HCT116 (cell line): ENCODE measurements at regions not wholly inside any gene's neighbourhood (a gene's known extent, or its start where the extent isn't known, plus 50 kb on each side); places are given as distances from the start of the nearest gene placed in this dataset.

ENCODE experiments used
- ATAC-seq: fragments of 200-7000 bp; cut with Tn5 transposase; 2 replicates; pipeline ENCODE4 v1.9.1; 2020; ENCODE audit warnings: mild to moderate bottlenecking, moderate library complexity
- BruUV-seq: library from RNA; stranded (reverse); fragments of 400-500 nt; replicated peaks from 2 replicates; lab custom pipeline; 2021; lab: Mats Ljungman, UMichigan
- CTCF ChIA-PET: fragments of 300-600 bp; sonication (Branson Sonifier 250); formaldehyde crosslinking; loops from one replicate; lab custom pipeline; 2021; ENCODE audit warnings: antibody characterized with exemption; lab: Charles Lee
- POLR2A ChIA-PET: fragments of 300-600, 350-600 bp; sonication (Branson Sonifier 250); formaldehyde crosslinking; loops from one replicate; lab custom pipeline; 2021; ENCODE audit warnings: antibody characterized with exemption; lab: Charles Lee
- RAD21 ChIA-PET, 2 experiments: fragments of 300-600 bp; sonication (Branson Sonifier 250); formaldehyde crosslinking; loops; one replicate each; lab custom pipeline; 2023; ENCODE audit warnings: low total read pairs in 2 of 2; ENCODE audit not compliant: uncharacterized antibody in 2 of 2, unreplicated experiment in 2 of 2, low non-redundant PET in 1 of 2; lab: Charles Lee
- DNase-seq: peaks from one replicate; pipeline ENCODE4 v3.0.0-alpha.2; 2010; ENCODE audit warnings: low read depth, low spot score
- H2AFZ ChIP-seq: fragments of 200-600 bp; shearing (Covaris generic), sonication (generic); 2 replicates; pipeline ENCODE4 v1.6.1; 2017; ENCODE audit warnings: low read depth, mixed run types, mixed read lengths, antibody characterized with exemption, low read length; ENCODE audit not compliant: poor library complexity, severe bottlenecking
- H3K27ac ChIP-seq: 2 replicates; pipeline ENCODE4 v1.5.1; 2012; ENCODE audit warnings: low read depth, low read length
- H3K27me3 ChIP-seq: fragments of 200-600 bp; sonication (generic); 2 replicates; pipeline ENCODE4 v1.6.1; 2016; ENCODE audit warnings: mixed run types, low read length, mixed read lengths; ENCODE audit not compliant: insufficient read depth
- H3K36me3 ChIP-seq, 2 experiments: fragments of 200-500 bp in 1 of 2; fragments of 200-600 bp in 1 of 2; sonication (Bioruptor generic) in 1 of 2; sonication (generic) in 1 of 2; 2 replicates each; pipeline versions ENCODE4 v1.5.1 to v1.6.1; 2014 to 2016; ENCODE audit warnings: low read length in 2 of 2, inconsistent platforms in 1 of 2, mixed read lengths in 1 of 2, mixed run types in 1 of 2; ENCODE audit not compliant: insufficient read depth in 2 of 2, control insufficient read depth in 1 of 2
- H3K4me1 ChIP-seq, 2 experiments: fragments of 200-600 bp in 1 of 2; sonication (generic) in 1 of 2; 2 replicates each; pipeline versions ENCODE4 v1.5.1 to v1.6.1; 2012 to 2017; ENCODE audit warnings: low read length in 2 of 2, inconsistent platforms in 1 of 2, mild to moderate bottlenecking in 1 of 2, mixed read lengths in 1 of 2, mixed run types in 1 of 2, moderate library complexity in 1 of 2; ENCODE audit not compliant: insufficient read depth in 2 of 2, control insufficient read depth in 1 of 2
- H3K4me2 ChIP-seq: fragments of 200-600 bp; sonication (generic); 2 replicates; pipeline ENCODE4 v1.6.1; 2017; ENCODE audit warnings: mixed run types, low read length, mixed read lengths
- H3K4me3 ChIP-seq, 2 experiments: fragments of 200-600 bp in 1 of 2; sonication (generic) in 1 of 2; replicated peaks in 1 of 2; 2 replicates each; pipeline ENCODE4 v1.5.1; 2011 to 2016; ENCODE audit warnings: low read length in 2 of 2, control low read depth in 1 of 2, low read depth in 1 of 2, mild to moderate bottlenecking in 1 of 2, mixed read lengths in 1 of 2, mixed run types in 1 of 2
- H3K79me2 ChIP-seq: fragments of 200-600 bp; sonication (generic); 2 replicates; pipeline ENCODE4 v1.6.1; 2017; ENCODE audit warnings: mild to moderate bottlenecking, mixed run types, low read length, moderate library complexity, mixed read lengths; ENCODE audit not compliant: insufficient read depth
- H3K9ac ChIP-seq: fragments of 200-600 bp; sonication (generic); 2 replicates; pipeline ENCODE4 v1.6.1; 2016; ENCODE audit warnings: low read length, mixed read lengths
- H3K9me2 ChIP-seq: fragments of 200-600 bp; sonication (generic), shearing (Covaris generic); 2 replicates; pipeline ENCODE4 v1.6.1; 2017; ENCODE audit warnings: mixed run types, mild to moderate bottlenecking, moderate library complexity; ENCODE audit not compliant: insufficient read depth
- H3K9me3 ChIP-seq, 2 experiments: fragments of 200-500 bp in 1 of 2; fragments of 200-600 bp in 1 of 2; sonication (Bioruptor generic) in 1 of 2; sonication (generic) in 1 of 2; 2 replicates each; pipeline ENCODE4 v1.6.1; 2014 to 2017; ENCODE audit warnings: low read length in 2 of 2, mixed read lengths in 2 of 2, inconsistent platforms in 1 of 2, low read depth in 1 of 2, mild to moderate bottlenecking in 1 of 2, mixed run types in 1 of 2, moderate library complexity in 1 of 2; ENCODE audit not compliant: control insufficient read depth in 1 of 2, insufficient read depth in 1 of 2
- H4K20me1 ChIP-seq: fragments of 200-600 bp; sonication (generic), shearing (Covaris generic); 2 replicates; pipeline ENCODE4 v1.6.1; 2017; ENCODE audit warnings: mixed run types, mild to moderate bottlenecking, moderate library complexity; ENCODE audit not compliant: insufficient read depth
- CBX3 ChIP-seq: IDR thresholded peaks from 2 replicates; pipeline ENCODE4 v1.6.1; 2012; ENCODE audit warnings: low read depth
- ELF1 ChIP-seq: IDR thresholded peaks from 2 replicates; pipeline ENCODE4 v1.6.1; 2012; ENCODE audit warnings: low read depth, borderline replicate concordance
- EZH2 ChIP-seq: fragments of 200-600 bp; sonication (generic); IDR thresholded peaks from 2 replicates; pipeline ENCODE4 v1.6.1; 2017; ENCODE audit warnings: antibody characterized with exemption, mixed run types
- JUND ChIP-seq: IDR thresholded peaks from 2 replicates; pipeline ENCODE4 v1.6.1; 2012
- MAX ChIP-seq: IDR thresholded peaks from 2 replicates; pipeline ENCODE4 v1.6.1; 2012
- POLR2A ChIP-seq: IDR thresholded peaks from 2 replicates; pipeline ENCODE4 v1.7.0; 2011; ENCODE audit warnings: borderline replicate concordance; ENCODE audit not compliant: insufficient read depth, insufficient read length; ENCODE audit errors: extremely low read depth
- POLR2AphosphoS5 ChIP-seq: IDR thresholded peaks from 2 replicates; pipeline ENCODE4 v1.6.1; 2011; ENCODE audit warnings: mild to moderate bottlenecking, low read depth, low read length, moderate library complexity
- RAD21 ChIP-seq: IDR thresholded peaks from 2 replicates; pipeline ENCODE4 v1.6.1; 2012; ENCODE audit warnings: low read depth, mild to moderate bottlenecking
- REST ChIP-seq: IDR thresholded peaks from 2 replicates; pipeline ENCODE4 v1.6.1; 2012; ENCODE audit warnings: low read depth
- SIN3A ChIP-seq: IDR thresholded peaks from 2 replicates; pipeline ENCODE4 v1.6.1; 2012; ENCODE audit warnings: low read depth
- SP1 ChIP-seq: IDR thresholded peaks from 2 replicates; pipeline ENCODE4 v1.6.1; 2012; ENCODE audit warnings: low read depth
- SRF ChIP-seq: IDR thresholded peaks from 2 replicates; pipeline ENCODE4 v1.6.1; 2012; ENCODE audit warnings: low read depth
- TCF7L2 ChIP-seq: IDR thresholded peaks from 2 replicates; pipeline ENCODE4 v1.7.0; 2011; ENCODE audit warnings: borderline replicate concordance, inconsistent platforms; ENCODE audit not compliant: insufficient read depth, insufficient read length; ENCODE audit errors: extremely low read depth
- YY1 ChIP-seq: IDR thresholded peaks from 2 replicates; pipeline ENCODE4 v1.6.1; 2011; ENCODE audit warnings: low read length, low read depth, moderate library complexity, mild to moderate bottlenecking; ENCODE audit not compliant: insufficient replicate concordance; ENCODE audit errors: extremely low read depth
- ZFX ChIP-seq: fragments of 450-650 bp; IDR thresholded peaks from 2 replicates; pipeline ENCODE4 v1.6.1; 2017
- ZNF274 ChIP-seq: fragments of 200-500 bp; sonication (Bioruptor generic); IDR thresholded peaks from 2 replicates; pipeline ENCODE4 v1.6.1; 2014; ENCODE audit warnings: mild to moderate bottlenecking, low read depth, low read length, inconsistent platforms
- intact Hi-C: fragments of 100-400 bp; cut with micrococcal nuclease; formaldehyde crosslinking; loops from 2 replicates; pipeline ENCODE4 v1.10.0; 2022
- TF ChIP-seq, protein P1 (sequence below), 3 experiments: fragments of 200-600 bp in 1 of 3; sonication (generic) in 1 of 3; IDR thresholded peaks in 2 of 3; conservative IDR thresholded peaks in 1 of 3; 2 replicates each; pipeline ENCODE4 v1.5.1; 2012 to 2017; ENCODE audit warnings: low read depth in 2 of 3, low read length in 2 of 3, antibody characterized with exemption in 1 of 3, borderline replicate concordance in 1 of 3, control low read depth in 1 of 3, mild to moderate bottlenecking in 1 of 3, mixed read lengths in 1 of 3, mixed run types in 1 of 3, moderate library complexity in 1 of 3; ENCODE audit not compliant: insufficient read depth in 1 of 3
- TF ChIP-seq, protein P2 (sequence below): IDR thresholded peaks from 2 replicates; pipeline ENCODE4 v1.6.1; 2011; ENCODE audit warnings: mild to moderate bottlenecking, low read length, moderate library complexity; ENCODE audit not compliant: insufficient replicate concordance; ENCODE audit errors: extremely low read depth
- TF ChIP-seq, protein P3 (sequence below): IDR thresholded peaks from 2 replicates; pipeline ENCODE4 v1.6.1; 2012

DNA sequence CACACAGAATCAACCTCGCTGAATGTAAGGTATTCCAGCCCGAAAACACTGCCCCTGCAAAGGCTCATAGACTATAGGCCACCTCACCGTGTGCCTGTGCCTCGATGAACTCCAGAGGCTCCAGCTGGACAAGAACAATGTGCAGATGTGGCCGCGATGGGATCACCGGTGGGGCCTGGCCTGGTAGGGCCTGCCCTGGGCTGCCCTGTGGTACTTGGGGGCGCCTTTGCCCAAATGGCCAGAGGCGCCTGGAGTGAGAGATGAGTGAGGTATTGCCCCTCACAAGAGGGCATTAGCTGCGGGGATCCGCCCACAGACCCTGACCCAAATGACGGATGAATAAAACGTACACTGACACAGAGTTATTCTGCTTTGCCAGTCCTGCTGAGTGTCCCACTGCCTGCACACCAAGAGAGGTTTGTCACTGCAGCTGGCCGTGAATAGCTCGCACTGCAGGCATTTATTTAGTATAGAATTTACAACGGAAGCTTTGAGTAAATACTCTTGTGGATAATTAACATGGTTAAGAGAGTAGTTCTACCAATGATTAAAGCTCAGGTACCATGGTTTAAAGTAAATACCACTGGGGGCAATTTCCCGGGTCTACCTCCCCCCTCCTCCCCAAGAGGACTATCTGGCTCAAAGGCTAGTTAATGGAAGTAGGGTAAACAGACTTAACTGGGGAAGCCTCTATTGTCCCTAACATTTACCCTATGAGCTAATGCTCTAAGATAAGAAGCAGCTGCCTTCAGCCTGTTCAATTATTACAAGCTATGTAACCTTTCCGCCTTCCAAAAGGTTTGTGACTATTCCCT lies 101.1 kb upstream of the IGLL5 start:
- ATAC-seq (no peak), DNase-seq (no peak)
- no peaks in the 10 kb centered on the region for H3K9me2 ChIP-seq
- no peak overlapping the region for H3K27ac ChIP-seq
- intact Hi-C loops: loop anchor here (10.0 kb wide), 1 partner anchor 168 kb away; no protein-coding TSS in a partner anchor
- ChIA-PET CTCF (interaction anchor here (1.4 to 4.7 kb wide), 5 partner anchors 17 to 169 kb away, joined by 3 to 58 read pairs (median 29); no protein-coding TSS in a partner anchor), POLR2A (no interaction called here), RAD21 (no interaction called here)
- no TSS peak for BruUV-seq
- no peaks in the 10 kb centered on the region for H4K20me1 ChIP-seq
- H3K27me3 ChIP-seq: peaks cover 5% of the 10 kb centered on the region; the same call in 1 of the 2 replicates
- no peak overlapping the region for H3K4me3 ChIP-seq
- no peak overlapping the region for H3K4me2 ChIP-seq
- H3K9ac ChIP-seq: no peak overlapping the region
- no peak overlapping the region for H2AFZ ChIP-seq
- H3K36me3 ChIP-seq: no peaks in the 10 kb centered on the region
- H3K9me3 ChIP-seq: no peaks in the 10 kb centered on the region
- H3K4me1 ChIP-seq: no peaks in the 10 kb centered on the region
- no peaks in the 10 kb centered on the region for H3K79me2 ChIP-seq
- no peak for TF ChIP-seq JUND
- TF ChIP-seq CBX3: no peak
- TF ChIP-seq POLR2AphosphoS5: no peak
- TF ChIP-seq, protein P1, sequence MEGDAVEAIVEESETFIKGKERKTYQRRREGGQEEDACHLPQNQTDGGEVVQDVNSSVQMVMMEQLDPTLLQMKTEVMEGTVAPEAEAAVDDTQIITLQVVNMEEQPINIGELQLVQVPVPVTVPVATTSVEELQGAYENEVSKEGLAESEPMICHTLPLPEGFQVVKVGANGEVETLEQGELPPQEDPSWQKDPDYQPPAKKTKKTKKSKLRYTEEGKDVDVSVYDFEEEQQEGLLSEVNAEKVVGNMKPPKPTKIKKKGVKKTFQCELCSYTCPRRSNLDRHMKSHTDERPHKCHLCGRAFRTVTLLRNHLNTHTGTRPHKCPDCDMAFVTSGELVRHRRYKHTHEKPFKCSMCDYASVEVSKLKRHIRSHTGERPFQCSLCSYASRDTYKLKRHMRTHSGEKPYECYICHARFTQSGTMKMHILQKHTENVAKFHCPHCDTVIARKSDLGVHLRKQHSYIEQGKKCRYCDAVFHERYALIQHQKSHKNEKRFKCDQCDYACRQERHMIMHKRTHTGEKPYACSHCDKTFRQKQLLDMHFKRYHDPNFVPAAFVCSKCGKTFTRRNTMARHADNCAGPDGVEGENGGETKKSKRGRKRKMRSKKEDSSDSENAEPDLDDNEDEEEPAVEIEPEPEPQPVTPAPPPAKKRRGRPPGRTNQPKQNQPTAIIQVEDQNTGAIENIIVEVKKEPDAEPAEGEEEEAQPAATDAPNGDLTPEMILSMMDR (IDR thresholded peaks at IDR 0.05 in 2 of 3, conservative IDR thresholded peaks at IDR 0.05 in 1 of 3; ENCODE audit: borderline replicate concordance in 1 of 3, insufficient read depth in 1 of 3, low read depth in 2 of 3, low read length in 2 of 3): no peak
- no peak for TF ChIP-seq POLR2A
- no peak for TF ChIP-seq RAD21
- TF ChIP-seq ELF1: no peak
- no peak for TF ChIP-seq ZNF274
- no peak for TF ChIP-seq MAX
- TF ChIP-seq REST: no peak
- TF ChIP-seq YY1: no peak
- no peak for TF ChIP-seq ZFX
- TF ChIP-seq, protein P2, sequence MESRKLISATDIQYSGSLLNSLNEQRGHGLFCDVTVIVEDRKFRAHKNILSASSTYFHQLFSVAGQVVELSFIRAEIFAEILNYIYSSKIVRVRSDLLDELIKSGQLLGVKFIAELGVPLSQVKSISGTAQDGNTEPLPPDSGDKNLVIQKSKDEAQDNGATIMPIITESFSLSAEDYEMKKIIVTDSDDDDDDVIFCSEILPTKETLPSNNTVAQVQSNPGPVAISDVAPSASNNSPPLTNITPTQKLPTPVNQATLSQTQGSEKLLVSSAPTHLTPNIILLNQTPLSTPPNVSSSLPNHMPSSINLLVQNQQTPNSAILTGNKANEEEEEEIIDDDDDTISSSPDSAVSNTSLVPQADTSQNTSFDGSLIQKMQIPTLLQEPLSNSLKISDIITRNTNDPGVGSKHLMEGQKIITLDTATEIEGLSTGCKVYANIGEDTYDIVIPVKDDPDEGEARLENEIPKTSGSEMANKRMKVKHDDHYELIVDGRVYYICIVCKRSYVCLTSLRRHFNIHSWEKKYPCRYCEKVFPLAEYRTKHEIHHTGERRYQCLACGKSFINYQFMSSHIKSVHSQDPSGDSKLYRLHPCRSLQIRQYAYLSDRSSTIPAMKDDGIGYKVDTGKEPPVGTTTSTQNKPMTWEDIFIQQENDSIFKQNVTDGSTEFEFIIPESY: no peak
- no peak for TF ChIP-seq TCF7L2
- TF ChIP-seq SP1: no peak
- no peak for TF ChIP-seq SRF
- no peak for TF ChIP-seq EZH2
- TF ChIP-seq SIN3A: no peak
- TF ChIP-seq, protein P3, sequence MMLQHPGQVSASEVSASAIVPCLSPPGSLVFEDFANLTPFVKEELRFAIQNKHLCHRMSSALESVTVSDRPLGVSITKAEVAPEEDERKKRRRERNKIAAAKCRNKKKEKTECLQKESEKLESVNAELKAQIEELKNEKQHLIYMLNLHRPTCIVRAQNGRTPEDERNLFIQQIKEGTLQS: no peak
